ENCODE measurements at regions not wholly inside any gene's neighbourhood (a gene's known extent, or its start where the extent isn't known, plus 50 kb on each side); places are given as distances from the start of the nearest gene placed in this dataset.
"Not testable (repeated sequence)": the region's sequence is repeated elsewhere in the genome, so short reads cannot be mapped to it uniquely, and the experiment has no call there.

GRCh38 chr6:81263531-81264168 lies 488.8 kb downstream of the TENT5A start:
- no peak overlapping the region for H3K27ac ChIP-seq (ENCODE audit: low read length)
- no peaks in the 10 kb centered on the region for H3K4me1 ChIP-seq (ENCODE audit: control insufficient read depth, insufficient read depth, low read length)
- no peak for DNase-seq
- H3K4me3 ChIP-seq (ENCODE audit: low read length): no peak overlapping the region
- WGBS (ENCODE audit: insufficient coverage): 91% methylated on average over 11 of the region's 17 CpGs
- H3K9me3 ChIP-seq (replicated peaks; ENCODE audit: control insufficient read depth, low read depth, low read length): peaks cover 2% of the 10 kb centered on the region
- H3K36me3 ChIP-seq (ENCODE audit: control insufficient read depth, insufficient read depth, low read length): no peaks in the 10 kb centered on the region
- H3K27me3 ChIP-seq (ENCODE audit: control insufficient read depth, insufficient read depth, low read length): no peaks in the 10 kb centered on the region

GRCh38 chr6:81262656-81263055 lies 489.8 kb downstream of the TENT5A start:
- Histone ChIP-seq H3K36me3 (ENCODE audit: control insufficient read depth, insufficient read depth, low read length) (no peaks in the 10 kb centered on the region), H3K9me3 (replicated peaks; ENCODE audit: control insufficient read depth, low read depth, low read length) (peaks cover 5% of the 10 kb centered on the region), H3K27ac (ENCODE audit: low read length) (no peak overlapping the region), H3K4me1 (ENCODE audit: control insufficient read depth, insufficient read depth, low read length) (no peaks in the 10 kb centered on the region), H3K27me3 (ENCODE audit: control insufficient read depth, insufficient read depth, low read length) (no peaks in the 10 kb centered on the region), H3K4me3 (ENCODE audit: low read length) (no peak overlapping the region)
- 80% methylated on average over 8 of the region's 8 CpGs for WGBS (ENCODE audit: insufficient coverage)
- no peak for DNase-seq

- not testable (repeated sequence) for DNase-seq; H3K27ac ChIP-seq (ENCODE audit: low read length); H3K36me3 ChIP-seq (ENCODE audit: control insufficient read depth, insufficient read depth, low read length); H3K4me3 ChIP-seq (ENCODE audit: low read length); H3K27me3 ChIP-seq (ENCODE audit: control insufficient read depth, insufficient read depth, low read length); H3K4me1 ChIP-seq (ENCODE audit: control insufficient read depth, insufficient read depth, low read length)
- peaks cover 11% of the 10 kb centered on the region for H3K9me3 ChIP-seq (replicated peaks; ENCODE audit: control insufficient read depth, low read depth, low read length)
- no CpG with 5 or more reads among the region's 6 CpGs for whole genome bisulfite sequencing (ENCODE audit: insufficient coverage)
Observed at GRCh38 chr6:81256223-81256622, 496.3 kb downstream of the TENT5A start.

GRCh38 chr6:81253821-81254220 lies 498.7 kb downstream of the TENT5A start:
- H3K9me3 ChIP-seq (replicated peaks; ENCODE audit: control insufficient read depth, low read depth, low read length): peaks cover 13% of the 10 kb centered on the region
- H3K27ac ChIP-seq (ENCODE audit: low read length): no peak overlapping the region
- no peaks in the 10 kb centered on the region for H3K36me3 ChIP-seq (ENCODE audit: control insufficient read depth, insufficient read depth, low read length)
- H3K4me1 ChIP-seq (ENCODE audit: control insufficient read depth, insufficient read depth, low read length): no peaks in the 10 kb centered on the region
- DNase-seq: no peak
- H3K4me3 ChIP-seq (ENCODE audit: low read length): no peak overlapping the region
- H3K27me3 ChIP-seq (ENCODE audit: control insufficient read depth, insufficient read depth, low read length): no peaks in the 10 kb centered on the region

- no peaks in the 10 kb centered on the region for H3K4me1 ChIP-seq (ENCODE audit: control insufficient read depth, insufficient read depth, low read length)
- no CpG with 5 or more reads among the region's 4 CpGs for WGBS (ENCODE audit: insufficient coverage)
- no peak overlapping the region for H3K4me3 ChIP-seq (ENCODE audit: low read length)
- peak overlapping the region; percentile 13 for H3K27ac ChIP-seq (ENCODE audit: low read length)
- DNase-seq: peak; percentile 54
- H3K9me3 ChIP-seq (replicated peaks; ENCODE audit: control insufficient read depth, low read depth, low read length): peaks cover 10% of the 10 kb centered on the region
- H3K27me3 ChIP-seq (ENCODE audit: control insufficient read depth, insufficient read depth, low read length): no peaks in the 10 kb centered on the region
- H3K36me3 ChIP-seq (ENCODE audit: control insufficient read depth, insufficient read depth, low read length): no peaks in the 10 kb centered on the region
Observed at GRCh38 chr6:81252231-81252630, 500.2 kb downstream of the TENT5A start.

- peaks cover 5% of the 10 kb centered on the region for H3K9me3 ChIP-seq (replicated peaks; ENCODE audit: control insufficient read depth, low read depth, low read length)
- no CpG with 5 or more reads among the region's 2 CpGs for WGBS (ENCODE audit: insufficient coverage)
- H3K4me3 ChIP-seq (ENCODE audit: low read length): no peak overlapping the region
Observed at GRCh38 chr6:81246200-81246599, 506.3 kb downstream of the TENT5A start.

GRCh38 chr6:81242624-81243023 lies 509.9 kb downstream of the TENT5A start:
- DNase-seq: no peak
- no peaks in the 10 kb centered on the region for H3K27me3 ChIP-seq (ENCODE audit: control insufficient read depth, insufficient read depth, low read length)
- H3K4me3 ChIP-seq (ENCODE audit: low read length): no peak overlapping the region
- no peak overlapping the region for H3K27ac ChIP-seq (ENCODE audit: low read length)
- no peaks in the 10 kb centered on the region for H3K36me3 ChIP-seq (ENCODE audit: control insufficient read depth, insufficient read depth, low read length)
- H3K9me3 ChIP-seq (replicated peaks; ENCODE audit: control insufficient read depth, low read depth, low read length): peaks cover 3% of the 10 kb centered on the region
- WGBS (ENCODE audit: insufficient coverage): no CpG with 5 or more reads among the region's 1 CpG
- H3K4me1 ChIP-seq (ENCODE audit: control insufficient read depth, insufficient read depth, low read length): no peaks in the 10 kb centered on the region

More at GRCh38 chr6:81246200-81246599, 506.3 kb downstream of the TENT5A start:
- DNase-seq: no peak
- H3K4me1 ChIP-seq (ENCODE audit: control insufficient read depth, insufficient read depth, low read length): no peaks in the 10 kb centered on the region
- no peaks in the 10 kb centered on the region for H3K27me3 ChIP-seq (ENCODE audit: control insufficient read depth, insufficient read depth, low read length)
- no peaks in the 10 kb centered on the region for H3K36me3 ChIP-seq (ENCODE audit: control insufficient read depth, insufficient read depth, low read length)
- H3K27ac ChIP-seq (ENCODE audit: low read length): no peak overlapping the region

- no peak overlapping the region for H3K4me3 ChIP-seq (ENCODE audit: low read length)
- no peaks in the 10 kb centered on the region for H3K4me1 ChIP-seq (ENCODE audit: control insufficient read depth, insufficient read depth, low read length)
- H3K36me3 ChIP-seq (ENCODE audit: control insufficient read depth, insufficient read depth, low read length): no peaks in the 10 kb centered on the region
- H3K27me3 ChIP-seq (ENCODE audit: control insufficient read depth, insufficient read depth, low read length): no peaks in the 10 kb centered on the region
- H3K27ac ChIP-seq (ENCODE audit: low read length): no peak overlapping the region
- peak; percentile 67 for DNase-seq
- H3K9me3 ChIP-seq (replicated peaks; ENCODE audit: control insufficient read depth, low read depth, low read length): peaks cover 3% of the 10 kb centered on the region
- WGBS (ENCODE audit: insufficient coverage): no CpG with 5 or more reads among the region's 5 CpGs
Observed at GRCh38 chr6:81241126-81242041, 511.1 kb downstream of the TENT5A start.

- Histone ChIP-seq H3K4me1 (ENCODE audit: control insufficient read depth, insufficient read depth, low read length) (no peaks in the 10 kb centered on the region), H3K27me3 (ENCODE audit: control insufficient read depth, insufficient read depth, low read length) (no peaks in the 10 kb centered on the region), H3K4me3 (ENCODE audit: low read length) (no peak overlapping the region), H3K27ac (ENCODE audit: low read length) (no peak overlapping the region), H3K36me3 (ENCODE audit: control insufficient read depth, insufficient read depth, low read length) (no peaks in the 10 kb centered on the region), H3K9me3 (replicated peaks; ENCODE audit: control insufficient read depth, low read depth, low read length) (no peaks in the 10 kb centered on the region)
- no peak for DNase-seq
Observed at GRCh38 chr6:81238390-81238789, 514.1 kb downstream of the TENT5A start.

GRCh38 chr6:81237226-81237625 lies 515.3 kb downstream of the TENT5A start:
- Histone ChIP-seq H3K36me3 (ENCODE audit: control insufficient read depth, insufficient read depth, low read length) (no peaks in the 10 kb centered on the region), H3K4me3 (ENCODE audit: low read length) (no peak overlapping the region), H3K27ac (ENCODE audit: low read length) (no peak overlapping the region), H3K4me1 (ENCODE audit: control insufficient read depth, insufficient read depth, low read length) (no peaks in the 10 kb centered on the region), H3K27me3 (ENCODE audit: control insufficient read depth, insufficient read depth, low read length) (no peaks in the 10 kb centered on the region), H3K9me3 (replicated peaks; ENCODE audit: control insufficient read depth, low read depth, low read length) (no peaks in the 10 kb centered on the region)
- no CpG with 5 or more reads among the region's 2 CpGs for WGBS (ENCODE audit: insufficient coverage)
- no peak for DNase-seq

Data from muscle of leg (tissue), 3 donors.